ENCODE measurements at regions not wholly inside any gene's neighbourhood (a gene's known extent, or its start where the extent isn't known, plus 50 kb on each side); places are given as distances from the start of the nearest gene placed in this dataset.
"Not testable (repeated sequence)": the region's sequence is repeated elsewhere in the genome, so short reads cannot be mapped to it uniquely, and the experiment has no call there.

DNA sequence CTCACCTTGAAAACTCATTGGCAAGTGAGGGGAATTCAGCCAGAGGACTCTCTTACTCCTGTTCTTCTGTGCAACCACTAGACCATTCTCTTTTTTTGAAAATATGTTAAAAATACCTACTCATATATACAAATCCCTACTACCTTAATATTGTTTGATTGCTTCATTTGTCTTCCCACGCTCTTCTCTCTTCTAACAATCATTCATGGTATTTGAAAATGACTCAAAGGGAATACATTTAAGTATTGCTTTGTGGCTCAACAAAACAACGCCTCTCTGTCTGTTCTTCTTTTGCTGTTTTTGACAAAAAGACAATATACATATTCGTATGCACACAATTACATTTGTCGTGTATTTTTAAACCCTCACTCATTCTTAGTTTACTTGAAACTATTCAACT lies 589.4 kb downstream of the ANKRD50 start (continued):
- TF ChIP-seq IRF3 (IDR thresholded peaks at IDR 0.05; ENCODE audit: low read depth, low read length) = no peak

GRCh38 chr4:124123721-124124120 lies 588.8 kb downstream of the ANKRD50 start:
- ChIA-PET CTCF (interaction anchor here (2.1 kb wide), 1 partner anchor 12 kb away, joined by 5 read pairs; no protein-coding TSS in a partner anchor), POLR2A (no interaction called here)
- Histone ChIP-seq H2AFZ (ENCODE audit: low read depth) (no peak overlapping the region), H3K79me2 (ENCODE audit: insufficient read depth) (no peaks in the 10 kb centered on the region), H3K4me3 (ENCODE audit: low read depth in 2 of 2, low read length in 1 of 2) (no peak overlapping the region), H3F3A (replicated peaks; ENCODE audit: insufficient read depth) (no peaks in the 10 kb centered on the region), H3K36me3 (replicated peaks in 1 of 2; ENCODE audit: control insufficient read depth in 1 of 2, insufficient read depth in 2 of 2, low read length in 1 of 2) (no peaks in the 10 kb centered on the region), H3K27me3 (ENCODE audit: insufficient read depth) (no peaks in the 10 kb centered on the region), H3K27ac (ENCODE audit: low read depth in 2 of 2, low read length in 1 of 2) (no peak overlapping the region), H4K20me1 (ENCODE audit: insufficient read depth) (no peaks in the 10 kb centered on the region), H3K4me1 (ENCODE audit: control insufficient read depth in 1 of 2, insufficient read depth in 2 of 2, low read depth in 1 of 2, low read length in 1 of 2) (no peaks in the 10 kb centered on the region), H3K9me3 (no peaks in the 10 kb centered on the region), H3K4me2 (no peak overlapping the region), H3K9me2 (no peaks in the 10 kb centered on the region), H3K9ac (no peak overlapping the region)
- TF ChIP-seq PBX3 (IDR thresholded peaks at IDR 0.05) (no peak), SIN3A (IDR thresholded peaks at IDR 0.05; ENCODE audit: borderline replicate concordance, low read depth, low read length) (no peak), POLR2AphosphoS5 (IDR thresholded peaks at IDR 0.05; ENCODE audit: low read depth, low read length) (no peak), RFX5 (IDR thresholded peaks at IDR 0.05; ENCODE audit: low read length) (no peak), ELF1 (IDR thresholded peaks at IDR 0.05) (no peak), FOXJ3 (CRISPR knock-in tag; IDR thresholded peaks at IDR 0.05) (no peak), USF1 (IDR thresholded peaks at IDR 0.05; ENCODE audit: borderline replicate concordance, low read depth) (no peak), MXI1 (IDR thresholded peaks at IDR 0.05; ENCODE audit: low read depth, low read length) (no peak), TCF12 (IDR thresholded peaks at IDR 0.05) (no peak), FOXM1 (IDR thresholded peaks at IDR 0.05; ENCODE audit: low read depth) (no peak)
- WGBS (ENCODE audit: low lambda C conversion rate) = 88% methylated on average over 1 of the region's 1 CpG
- DNase-seq = no peak

- H3K9me2 ChIP-seq; H3K9ac ChIP-seq; H3K79me2 ChIP-seq (ENCODE audit: insufficient read depth); H3K4me3 ChIP-seq (ENCODE audit: low read depth in 2 of 2, low read length in 1 of 2); H4K20me1 ChIP-seq (ENCODE audit: insufficient read depth); CTCF ChIA-PET; H2AFZ ChIP-seq (ENCODE audit: low read depth); H3K9me3 ChIP-seq; POLR2A ChIA-PET; DNase-seq; H3K27ac ChIP-seq (ENCODE audit: low read depth in 2 of 2, low read length in 1 of 2); H3K27me3 ChIP-seq (ENCODE audit: insufficient read depth); H3K4me2 ChIP-seq; H3K36me3 ChIP-seq (replicated peaks in 1 of 2; ENCODE audit: control insufficient read depth in 1 of 2, insufficient read depth in 2 of 2, low read length in 1 of 2); H3K4me1 ChIP-seq (ENCODE audit: control insufficient read depth in 1 of 2, insufficient read depth in 2 of 2, low read depth in 1 of 2, low read length in 1 of 2); H3F3A ChIP-seq (replicated peaks; ENCODE audit: insufficient read depth): not testable (repeated sequence)
- whole genome bisulfite sequencing (ENCODE audit: low lambda C conversion rate) = 39% methylated on average over 4 of the region's 6 CpGs
Observed at GRCh38 chr4:124131324-124131723, 581.2 kb downstream of the ANKRD50 start.

Data from SK-N-SH (cell line).